Keratinocyte (primary cell): ENCODE measurements at regions not wholly inside any gene's neighbourhood (a gene's known extent, or its start where the extent isn't known, plus 50 kb on each side); places are given as distances from the start of the nearest gene placed in this dataset.

ENCODE experiments used
- EZH2 ChIP-seq: IDR thresholded peaks from one replicate; pipeline ENCODE4 v1.6.1; 2012; ENCODE audit warnings: inconsistent platforms, mild to moderate bottlenecking, low read length, moderate library complexity
- TF ChIP-seq, protein P1 (sequence below), 3 experiments: IDR thresholded peaks in 1 of 3; conservative IDR thresholded peaks in 1 of 3; optimal IDR thresholded peaks in 1 of 3; 2 replicates in 2 of 3; 3 replicates in 1 of 3; pipeline versions ENCODE3 to v1.5.1; 2011; ENCODE audit warnings: low read length in 3 of 3, mild to moderate bottlenecking in 3 of 3, moderate library complexity in 2 of 3, control low read depth in 1 of 3, inconsistent platforms in 1 of 3; ENCODE audit not compliant: insufficient read depth in 2 of 3; ENCODE audit errors: extremely low read depth in 1 of 3

- TF ChIP-seq EZH2: no peak
- TF ChIP-seq, protein P1, sequence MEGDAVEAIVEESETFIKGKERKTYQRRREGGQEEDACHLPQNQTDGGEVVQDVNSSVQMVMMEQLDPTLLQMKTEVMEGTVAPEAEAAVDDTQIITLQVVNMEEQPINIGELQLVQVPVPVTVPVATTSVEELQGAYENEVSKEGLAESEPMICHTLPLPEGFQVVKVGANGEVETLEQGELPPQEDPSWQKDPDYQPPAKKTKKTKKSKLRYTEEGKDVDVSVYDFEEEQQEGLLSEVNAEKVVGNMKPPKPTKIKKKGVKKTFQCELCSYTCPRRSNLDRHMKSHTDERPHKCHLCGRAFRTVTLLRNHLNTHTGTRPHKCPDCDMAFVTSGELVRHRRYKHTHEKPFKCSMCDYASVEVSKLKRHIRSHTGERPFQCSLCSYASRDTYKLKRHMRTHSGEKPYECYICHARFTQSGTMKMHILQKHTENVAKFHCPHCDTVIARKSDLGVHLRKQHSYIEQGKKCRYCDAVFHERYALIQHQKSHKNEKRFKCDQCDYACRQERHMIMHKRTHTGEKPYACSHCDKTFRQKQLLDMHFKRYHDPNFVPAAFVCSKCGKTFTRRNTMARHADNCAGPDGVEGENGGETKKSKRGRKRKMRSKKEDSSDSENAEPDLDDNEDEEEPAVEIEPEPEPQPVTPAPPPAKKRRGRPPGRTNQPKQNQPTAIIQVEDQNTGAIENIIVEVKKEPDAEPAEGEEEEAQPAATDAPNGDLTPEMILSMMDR (optimal IDR thresholded peaks at IDR 0.05 in 1 of 3, IDR thresholded peaks at IDR 0.05 in 1 of 3, conservative IDR thresholded peaks at IDR 0.05 in 1 of 3; ENCODE audit: extremely low read depth in 1 of 3, insufficient read depth in 2 of 3, low read length in 3 of 3): no peak
These were observed 132.5 kb upstream of the IVNS1ABP start for GRCh38 chr1:185449378-185450059.
